SH-SY5Y (cell line): ENCODE measurements at regions not wholly inside any gene's neighbourhood (a gene's known extent, or its start where the extent isn't known, plus 50 kb on each side); places are given as distances from the start of the nearest gene placed in this dataset.

Experiments
- GATA2 ChIP-seq: IDR thresholded peaks from 2 replicates; pipeline ENCODE4 v1.6.1; 2011; ENCODE audit warnings: mild to moderate bottlenecking, low read depth, low read length
- GATA3 ChIP-seq: IDR thresholded peaks from 2 replicates; pipeline ENCODE4 v1.6.1; 2011; ENCODE audit warnings: low read depth, mild to moderate bottlenecking, low read length, moderate library complexity

- TF ChIP-seq GATA3 (no peak), GATA2 (no peak)
These were observed 348.9 kb upstream of the C16orf82 start for GRCh38 chr16:26717826-26718225.
